Psoas muscle (tissue), 7 donors: ENCODE measurements at regions not wholly inside any gene's neighbourhood (a gene's known extent, or its start where the extent isn't known, plus 50 kb on each side); places are given as distances from the start of the nearest gene placed in this dataset.
"Not testable (repeated sequence)": the region's sequence is repeated elsewhere in the genome, so short reads cannot be mapped to it uniquely, and the experiment has no call there.

ENCODE experiments used
- ATAC-seq, 4 donors: fragments of 200-7000 bp; cut with Tn5 transposase; one replicate each; pipeline ENCODE4 v1.9.1; 2020; ENCODE audit warnings: moderate library complexity in 3 of 4, mild to moderate bottlenecking in 2 of 4
- DNase-seq, 2 donors: peaks; one replicate each; pipeline ENCODE4 v3.0.0-alpha.2; 2020
- H3K27ac ChIP-seq: fragments of 200-600 bp; one replicate; pipeline ENCODE4 v1.8.0; 2022
- H3K27me3 ChIP-seq, 3 donors: fragments of 200-600 bp in 1 of 3; one replicate each; pipeline versions ENCODE4 v1.6.1 to v1.8.0; 2013 to 2022; ENCODE audit warnings: low read length in 2 of 3, mild to moderate bottlenecking in 2 of 3, moderate library complexity in 1 of 3; ENCODE audit not compliant: insufficient read depth in 3 of 3
- H3K36me3 ChIP-seq, 2 donors: fragments of 200-600 bp in 1 of 2; one replicate each; pipeline versions ENCODE4 v1.6.1 to v1.8.0; 2013 to 2022; ENCODE audit warnings: low read depth in 1 of 2, mild to moderate bottlenecking in 1 of 2, moderate library complexity in 1 of 2; ENCODE audit not compliant: insufficient read depth in 1 of 2
- H3K4me1 ChIP-seq: fragments of 200-600 bp; one replicate; pipeline ENCODE4 v1.8.0; 2022
- H3K4me3 ChIP-seq: fragments of 200-600 bp; one replicate; pipeline ENCODE4 v1.8.0; 2022; ENCODE audit warnings: mild to moderate bottlenecking
- H3K9me3 ChIP-seq: fragments of 200-600 bp; one replicate; pipeline ENCODE4 v1.8.0; 2022
- CTCF ChIP-seq: fragments of 200-600 bp; IDR thresholded peaks from one replicate; pipeline ENCODE4 v1.8.0; 2022; ENCODE audit warnings: antibody characterized with exemption
- WGBS, 3 donors: extraction: QIAGEN DNeasy Blood & Tissue Kit; methylation state at CpG; one replicate each; pipeline versions ENCODE4 v1.1.6 to v1.1.7; 2013; 5-methylcytosine and 5-hydroxymethylcytosine counted together
- intact Hi-C, 2 donors: fragments of 100-400 bp; cut with DNase I; formaldehyde crosslinking; loops; one replicate each; pipeline versions ENCODE4 v1.11.0 to v1.14.2; 2022
- donor health status: healthy with polysubstance abuse.
- donor health status: DM: no; HTN: no; CAD: no; lungs with moderate emphysema.
- donor health status: Bipolar disorder and iron deficiency.
- donor health status: healthy.
- donor health status: DM: yes; HTN: yes; CAD: no.
- donor health status: DM: no; HTN: no; CAD: no.
- donor health status: DM: yes; HTN: yes; CAD: no.

GRCh38 chr2:238616681-238617080 lies 190.0 kb downstream of the ASB1 start:
- no peak overlapping the region for H3K4me3 ChIP-seq
- ATAC-seq (no peak), DNase-seq (no peak)
- no peak for TF ChIP-seq CTCF
- H3K36me3 ChIP-seq, result no peaks in the 10 kb centered on the region
- no peaks in the 10 kb centered on the region for H3K4me1 ChIP-seq
- 30 to 55% (median 35%) methylated on average over 5 of the region's 5 CpGs for WGBS, 3 donors
- H3K27me3 ChIP-seq, result no peaks in the 10 kb centered on the region
- H3K9me3 ChIP-seq, result no peaks in the 10 kb centered on the region
- no peak overlapping the region for H3K27ac ChIP-seq
- intact Hi-C loops, result no loop called here

GRCh38 chr2:238618494-238619283 lies 192.0 kb downstream of the ASB1 start:
- 71 to 90% (median 78%) methylated on average over 2 of the region's 2 CpGs for WGBS, 3 donors
- H3K27ac ChIP-seq, H3K4me1 ChIP-seq, H3K36me3 ChIP-seq, H3K4me3 ChIP-seq, H3K9me3 ChIP-seq, DNase-seq, intact Hi-C loops, H3K27me3 ChIP-seq, ATAC-seq: not testable (repeated sequence)

- 66 to 89% (median 87%) methylated on average over 2 to 3 of the region's 3 CpGs for WGBS, 3 donors
- Histone ChIP-seq H3K36me3 (no peaks in the 10 kb centered on the region), H3K27me3 (peaks cover 0 to 1% (median 0%) of the 10 kb centered on the region in 3 donors), H3K4me3 (no peak overlapping the region), H3K4me1 (no peaks in the 10 kb centered on the region), H3K27ac (no peak overlapping the region), H3K9me3 (peaks cover 6% of the 10 kb centered on the region)
- ATAC-seq (no peak), DNase-seq (no peak)
- no peak for TF ChIP-seq CTCF
- intact Hi-C loops, result no loop called here
Observed at GRCh38 chr2:238627899-238628298, 201.2 kb downstream of the ASB1 start.

DNA sequence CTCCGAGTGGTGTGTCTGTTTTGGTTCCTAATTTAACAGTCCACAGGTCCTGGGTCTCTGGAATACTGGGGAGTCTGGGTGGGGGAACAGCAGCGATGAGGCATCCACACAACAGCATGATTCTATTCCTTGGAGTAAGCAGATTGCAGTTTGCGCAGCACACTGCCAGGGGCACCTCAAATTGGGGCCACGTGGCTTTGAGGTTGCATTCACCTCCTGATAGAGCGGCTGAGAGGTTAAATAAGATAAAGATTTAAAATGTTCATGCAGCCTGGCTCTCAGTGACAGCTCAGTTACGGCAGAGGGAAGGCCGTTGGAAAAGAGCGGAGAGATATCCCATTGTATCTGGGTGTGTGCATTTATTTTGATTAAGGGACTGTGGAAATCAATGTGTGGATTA lies 202.3 kb downstream of the ASB1 start:
- peaks cover 6% of the 10 kb centered on the region for H3K9me3 ChIP-seq
- intact Hi-C loops, result no loop called here
- ATAC-seq (no peak), DNase-seq (no peak)
- 81 to 89% (median 87%) methylated on average over 8 of the region's 8 CpGs for WGBS, 3 donors
- peaks cover 0 to 1% (median 0%) of the 10 kb centered on the region in 3 donors for H3K27me3 ChIP-seq
- H3K36me3 ChIP-seq, result no peaks in the 10 kb centered on the region
- H3K4me3 ChIP-seq, result no peak overlapping the region
- TF ChIP-seq CTCF, result no peak
- no peaks in the 10 kb centered on the region for H3K4me1 ChIP-seq
- H3K27ac ChIP-seq, result no peak overlapping the region

- 87 to 90% (median 89%) methylated on average over 15 of the region's 15 CpGs for WGBS, 3 donors
- intact Hi-C loops, result no loop called here
- no peaks in the 10 kb centered on the region for H3K36me3 ChIP-seq
- H3K27ac ChIP-seq, result no peak overlapping the region
- DNase-seq, result no peak
- no peak for TF ChIP-seq CTCF
- H3K4me1 ChIP-seq, result no peaks in the 10 kb centered on the region
- peaks cover 0 to 7% (median 0%) of the 10 kb centered on the region in 3 donors for H3K27me3 ChIP-seq
- no peak overlapping the region for H3K4me3 ChIP-seq
- H3K9me3 ChIP-seq, result no peaks in the 10 kb centered on the region
- ATAC-seq, result no peak
Observed at GRCh38 chr2:238631491-238632180, 204.9 kb downstream of the ASB1 start.
